ENCODE measurements at regions not wholly inside any gene's neighbourhood (a gene's known extent, or its start where the extent isn't known, plus 50 kb on each side); places are given as distances from the start of the nearest gene placed in this dataset.
"Not testable (repeated sequence)": the region's sequence is repeated elsewhere in the genome, so short reads cannot be mapped to it uniquely, and the experiment has no call there.

DNA sequence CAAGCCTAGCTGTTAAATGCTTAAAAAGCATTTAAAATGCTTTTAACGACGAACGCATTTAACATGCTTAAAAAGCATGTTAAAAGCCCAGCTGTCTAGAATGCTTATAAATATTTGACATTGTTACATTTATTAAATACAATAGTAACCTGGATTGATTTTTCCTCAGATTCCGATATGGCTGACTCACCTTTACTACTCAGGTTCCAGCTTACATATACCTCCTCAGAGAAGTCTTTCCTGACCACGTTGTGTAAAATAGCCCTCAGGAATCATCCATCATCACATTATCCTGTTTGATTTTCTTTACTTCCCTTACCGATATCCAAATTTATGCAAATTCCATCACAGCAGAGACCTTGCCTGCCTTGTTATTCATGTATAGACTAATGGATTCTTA, 51.4 kb downstream of the SLC41A2 start:
- Mint-ChIP-seq H3K9me3 (ENCODE audit: unreplicated experiment) (no peaks in the 10 kb centered on the region), H3K36me3 (ENCODE audit: insufficient read depth, unreplicated experiment) (no peaks in the 10 kb centered on the region), H3K4me1 (ENCODE audit: insufficient read depth, unreplicated experiment) (peaks cover 7% of the 10 kb centered on the region), H3K4me3 (ENCODE audit: unreplicated experiment) (no peak overlapping the region), H3K27ac (ENCODE audit: low read depth, unreplicated experiment) (no peak overlapping the region), H3K27me3 (ENCODE audit: insufficient read depth, unreplicated experiment) (no peaks in the 10 kb centered on the region)
- ChIA-PET CTCF (no interaction called here), POLR2A (no interaction called here)
- intact Hi-C loops (cut with micrococcal nuclease) = no loop called here
- BruUV-seq (replicated peaks) = no TSS peak
- no peak for DNase-seq (ENCODE audit: unreplicated experiment)
- no peak for TF ChIP-seq CTCF (IDR thresholded peaks at IDR 0.05; ENCODE audit: unreplicated experiment)

GRCh38 chr12:104905446-104905845, 52.6 kb downstream of the SLC41A2 start:
- not testable (repeated sequence) for H3K27ac Mint-ChIP-seq (ENCODE audit: low read depth, unreplicated experiment); H3K4me1 Mint-ChIP-seq (ENCODE audit: insufficient read depth, unreplicated experiment)

DNA sequence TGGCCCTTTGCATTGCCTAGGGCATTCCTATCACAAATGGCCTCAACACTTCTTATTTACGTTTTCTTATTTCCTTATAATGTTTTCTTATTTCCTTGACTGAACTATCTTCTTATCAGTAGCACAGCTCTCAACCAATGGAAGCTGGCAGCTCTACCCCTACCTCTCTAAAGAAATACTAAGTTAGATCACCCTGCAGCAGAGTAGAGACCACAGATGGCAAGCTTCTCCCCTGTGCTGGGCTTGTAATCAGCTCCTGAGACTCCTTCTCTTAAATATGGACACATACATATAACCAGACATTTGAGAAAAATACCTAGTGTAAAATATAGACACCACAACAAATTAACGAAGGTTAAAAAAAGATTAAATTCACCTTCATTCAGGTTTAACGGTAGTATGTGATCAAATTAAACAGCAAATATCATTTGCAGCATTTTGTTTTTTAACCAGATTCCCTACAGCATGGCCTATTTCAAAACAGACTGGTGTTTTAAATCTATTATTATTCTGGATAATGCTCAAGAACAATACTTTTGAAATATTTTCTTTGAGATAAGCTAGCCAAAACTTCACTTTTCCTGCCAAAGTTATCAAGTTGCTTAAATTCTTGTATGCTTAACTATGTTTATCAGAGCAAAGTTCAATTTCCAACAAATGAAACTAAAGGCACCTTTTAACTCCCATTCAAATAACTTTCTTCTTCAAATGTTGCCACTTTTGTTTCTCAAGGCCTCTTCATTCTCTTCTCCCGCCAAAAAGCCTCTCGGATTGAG, 54.3 kb downstream of the SLC41A2 start:
- TF ChIP-seq CTCF (IDR thresholded peaks at IDR 0.05; ENCODE audit: unreplicated experiment) = no peak
- Mint-ChIP-seq H3K36me3 (ENCODE audit: insufficient read depth, unreplicated experiment) (no peaks in the 10 kb centered on the region), H3K9me3 (ENCODE audit: unreplicated experiment) (no peaks in the 10 kb centered on the region), H3K4me3 (ENCODE audit: unreplicated experiment) (no peak overlapping the region), H3K27ac (ENCODE audit: low read depth, unreplicated experiment) (no peak overlapping the region), H3K4me1 (ENCODE audit: insufficient read depth, unreplicated experiment) (no peaks in the 10 kb centered on the region), H3K27me3 (ENCODE audit: insufficient read depth, unreplicated experiment) (no peaks in the 10 kb centered on the region)
- DNase-seq (ENCODE audit: unreplicated experiment) = no peak
- intact Hi-C loops (cut with micrococcal nuclease) = no loop called here
- no TSS peak for BruUV-seq (replicated peaks)
- CTCF ChIA-PET = no interaction called here
- POLR2A ChIA-PET = no interaction called here

More at GRCh38 chr12:104905446-104905845, 52.6 kb downstream of the SLC41A2 start:
- H3K27me3 Mint-ChIP-seq (ENCODE audit: insufficient read depth, unreplicated experiment); H3K9me3 Mint-ChIP-seq (ENCODE audit: unreplicated experiment); DNase-seq (ENCODE audit: unreplicated experiment); intact Hi-C loops (cut with micrococcal nuclease); H3K4me3 Mint-ChIP-seq (ENCODE audit: unreplicated experiment); POLR2A ChIA-PET; BruUV-seq (replicated peaks); CTCF ChIA-PET; H3K36me3 Mint-ChIP-seq (ENCODE audit: insufficient read depth, unreplicated experiment): not testable (repeated sequence)

DNA sequence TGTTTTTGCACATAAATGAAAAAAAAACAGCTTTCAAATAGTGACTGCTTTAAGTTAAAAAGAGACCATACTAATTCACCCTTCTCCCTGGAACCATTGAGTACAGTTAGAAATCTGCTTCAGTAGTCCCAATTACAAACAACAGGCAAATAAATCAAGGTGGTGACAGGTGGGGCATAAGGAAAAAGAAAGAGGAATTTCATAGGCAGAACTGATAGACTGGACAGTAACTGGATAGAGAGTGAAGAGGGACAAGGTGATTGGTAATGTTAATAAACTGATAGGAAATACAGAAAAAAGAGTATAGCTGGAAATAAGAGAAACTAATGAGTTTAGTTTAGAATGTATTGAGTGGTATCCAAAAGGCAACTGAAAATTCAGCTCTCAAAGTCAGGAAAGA, 56.0 kb downstream of the SLC41A2 start:
- H3K4me1 Mint-ChIP-seq (ENCODE audit: insufficient read depth, unreplicated experiment) = no peaks in the 10 kb centered on the region
- no peaks in the 10 kb centered on the region for H3K9me3 Mint-ChIP-seq (ENCODE audit: unreplicated experiment)
- CTCF ChIA-PET = interaction anchor here (0.7 kb wide), 1 partner anchor 9 kb away, joined by 3 read pairs; no protein-coding TSS in a partner anchor

More for the DNA sequence above, 56.0 kb downstream of the SLC41A2 start:
- DNase-seq (ENCODE audit: unreplicated experiment) = no peak
- Mint-ChIP-seq H3K36me3 (ENCODE audit: insufficient read depth, unreplicated experiment) (no peaks in the 10 kb centered on the region), H3K27me3 (ENCODE audit: insufficient read depth, unreplicated experiment) (no peaks in the 10 kb centered on the region), H3K4me3 (ENCODE audit: unreplicated experiment) (no peak overlapping the region), H3K27ac (ENCODE audit: low read depth, unreplicated experiment) (no peak overlapping the region)
- BruUV-seq (replicated peaks) = no TSS peak
- intact Hi-C loops (cut with micrococcal nuclease) = no loop called here
- POLR2A ChIA-PET = interaction anchor here (1.0 kb wide), 1 partner anchor 14 kb away, joined by 3 read pairs; no protein-coding TSS in a partner anchor
- TF ChIP-seq CTCF (IDR thresholded peaks at IDR 0.05; ENCODE audit: unreplicated experiment) = no peak

Data from MCF 10A (cell line).